ENCODE measurements at regions not wholly inside any gene's neighbourhood (a gene's known extent, or its start where the extent isn't known, plus 50 kb on each side); places are given as distances from the start of the nearest gene placed in this dataset.

DNA sequence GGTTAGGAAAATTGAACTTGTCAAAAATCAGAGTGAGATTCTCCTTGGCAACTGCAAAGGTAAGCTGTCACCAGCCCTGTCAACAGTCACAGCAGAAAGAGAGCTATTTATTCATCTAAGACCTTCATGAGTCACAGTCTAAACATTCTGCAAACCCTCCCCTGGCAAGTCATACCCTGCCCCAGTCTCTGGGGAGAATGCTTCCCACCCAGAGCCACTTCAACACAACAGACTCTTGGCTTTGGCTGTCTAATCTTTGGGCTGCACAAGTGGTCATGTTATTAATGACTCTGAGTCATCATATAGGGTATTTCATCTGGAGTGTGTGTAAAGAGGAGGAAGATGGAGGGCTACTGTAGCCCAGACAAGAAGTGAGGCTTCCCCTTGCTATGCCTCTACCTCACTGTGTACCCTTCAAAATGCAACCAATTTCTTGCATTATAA lies 153.4 kb downstream of the CCDC34 start (continued):
- TF ChIP-seq, protein P1, sequence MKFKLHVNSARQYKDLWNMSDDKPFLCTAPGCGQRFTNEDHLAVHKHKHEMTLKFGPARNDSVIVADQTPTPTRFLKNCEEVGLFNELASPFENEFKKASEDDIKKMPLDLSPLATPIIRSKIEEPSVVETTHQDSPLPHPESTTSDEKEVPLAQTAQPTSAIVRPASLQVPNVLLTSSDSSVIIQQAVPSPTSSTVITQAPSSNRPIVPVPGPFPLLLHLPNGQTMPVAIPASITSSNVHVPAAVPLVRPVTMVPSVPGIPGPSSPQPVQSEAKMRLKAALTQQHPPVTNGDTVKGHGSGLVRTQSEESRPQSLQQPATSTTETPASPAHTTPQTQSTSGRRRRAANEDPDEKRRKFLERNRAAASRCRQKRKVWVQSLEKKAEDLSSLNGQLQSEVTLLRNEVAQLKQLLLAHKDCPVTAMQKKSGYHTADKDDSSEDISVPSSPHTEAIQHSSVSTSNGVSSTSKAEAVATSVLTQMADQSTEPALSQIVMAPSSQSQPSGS (tag by site-specific recombination; IDR thresholded peaks at IDR 0.05; ENCODE audit: low read depth) = peak; percentile 61; the same call in 1 of the 2 replicates
- TF ChIP-seq ZNF148 (tag by site-specific recombination; IDR thresholded peaks at IDR 0.05; ENCODE audit: borderline replicate concordance) (no peak), YY1 (tag by site-specific recombination; IDR thresholded peaks at IDR 0.05) (no peak), ZNF23 (tag by site-specific recombination; IDR thresholded peaks at IDR 0.05; ENCODE audit: borderline replicate concordance) (no peak), ZNF707 (tag by site-specific recombination; IDR thresholded peaks at IDR 0.05) (no peak), ZNF660 (tag by site-specific recombination; IDR thresholded peaks at IDR 0.05) (peak; percentile 95; the same call in 1 of the 2 replicates), ZNF292 (tag by site-specific recombination; IDR thresholded peaks at IDR 0.05; ENCODE audit: borderline replicate concordance, low read depth) (no peak), SCRT1 (tag by site-specific recombination; IDR thresholded peaks at IDR 0.05; ENCODE audit: borderline replicate concordance) (no peak), KLF1 (tag by site-specific recombination; IDR thresholded peaks at IDR 0.05) (peak; percentile 86), ZNF677 (tag by site-specific recombination; IDR thresholded peaks at IDR 0.05) (no peak), KLF8 (tag by site-specific recombination; IDR thresholded peaks at IDR 0.05) (peak; percentile 91), ZBTB20 (tag by site-specific recombination; IDR thresholded peaks at IDR 0.05) (no peak), ZNF529 (tag by site-specific recombination; IDR thresholded peaks at IDR 0.05; ENCODE audit: insufficient replicate concordance) (no peak), ZBTB11 (tag by site-specific recombination; conservative IDR thresholded peaks at IDR 0.05; ENCODE audit: low read depth) (no peak), SCRT2 (tag by site-specific recombination; IDR thresholded peaks at IDR 0.05) (peak; percentile 78), GLIS1 (tag by site-specific recombination; IDR thresholded peaks at IDR 0.05) (peak; percentile 87), ZNF426 (tag by site-specific recombination; IDR thresholded peaks at IDR 0.05) (no peak), ZNF548 (tag by site-specific recombination; IDR thresholded peaks at IDR 0.05) (no peak), SALL2 (tag by site-specific recombination; IDR thresholded peaks at IDR 0.05; ENCODE audit: borderline replicate concordance) (no peak), ZNF280D (tag by site-specific recombination; IDR thresholded peaks at IDR 0.05) (no peak), ZNF747 (tag by site-specific recombination; IDR thresholded peaks at IDR 0.05) (no peak), HOXD13 (CRISPR knock-in tag; IDR thresholded peaks at IDR 0.05; ENCODE audit: borderline replicate concordance) (no peak), ZNF544 (tag by site-specific recombination; IDR thresholded peaks at IDR 0.05) (no peak), ZNF48 (tag by site-specific recombination; IDR thresholded peaks at IDR 0.05) (no peak), ZNF791 (tag by site-specific recombination; IDR thresholded peaks at IDR 0.05) (no peak)
- TF ChIP-seq, protein P2, sequence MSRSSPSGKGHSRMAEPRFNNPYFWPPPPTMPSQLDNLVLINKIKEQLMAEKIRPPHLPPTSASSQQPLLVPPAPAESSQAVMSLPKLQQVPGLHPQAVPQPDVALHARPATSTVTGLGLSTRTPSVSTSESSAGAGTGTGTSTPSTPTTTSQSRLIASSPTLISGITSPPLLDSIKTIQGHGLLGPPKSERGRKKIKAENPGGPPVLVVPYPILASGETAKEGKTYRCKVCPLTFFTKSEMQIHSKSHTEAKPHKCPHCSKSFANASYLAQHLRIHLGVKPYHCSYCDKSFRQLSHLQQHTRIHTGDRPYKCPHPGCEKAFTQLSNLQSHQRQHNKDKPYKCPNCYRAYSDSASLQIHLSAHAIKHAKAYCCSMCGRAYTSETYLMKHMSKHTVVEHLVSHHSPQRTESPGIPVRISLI (tag by site-specific recombination; IDR thresholded peaks at IDR 0.05) = no peak
- TF ChIP-seq, protein P3, sequence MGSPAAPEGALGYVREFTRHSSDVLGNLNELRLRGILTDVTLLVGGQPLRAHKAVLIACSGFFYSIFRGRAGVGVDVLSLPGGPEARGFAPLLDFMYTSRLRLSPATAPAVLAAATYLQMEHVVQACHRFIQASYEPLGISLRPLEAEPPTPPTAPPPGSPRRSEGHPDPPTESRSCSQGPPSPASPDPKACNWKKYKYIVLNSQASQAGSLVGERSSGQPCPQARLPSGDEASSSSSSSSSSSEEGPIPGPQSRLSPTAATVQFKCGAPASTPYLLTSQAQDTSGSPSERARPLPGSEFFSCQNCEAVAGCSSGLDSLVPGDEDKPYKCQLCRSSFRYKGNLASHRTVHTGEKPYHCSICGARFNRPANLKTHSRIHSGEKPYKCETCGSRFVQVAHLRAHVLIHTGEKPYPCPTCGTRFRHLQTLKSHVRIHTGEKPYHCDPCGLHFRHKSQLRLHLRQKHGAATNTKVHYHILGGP (tag by site-specific recombination; IDR thresholded peaks at IDR 0.05) = no peak
